ENCODE measurements at regions not wholly inside any gene's neighbourhood (a gene's known extent, or its start where the extent isn't known, plus 50 kb on each side); places are given as distances from the start of the nearest gene placed in this dataset.

DNA sequence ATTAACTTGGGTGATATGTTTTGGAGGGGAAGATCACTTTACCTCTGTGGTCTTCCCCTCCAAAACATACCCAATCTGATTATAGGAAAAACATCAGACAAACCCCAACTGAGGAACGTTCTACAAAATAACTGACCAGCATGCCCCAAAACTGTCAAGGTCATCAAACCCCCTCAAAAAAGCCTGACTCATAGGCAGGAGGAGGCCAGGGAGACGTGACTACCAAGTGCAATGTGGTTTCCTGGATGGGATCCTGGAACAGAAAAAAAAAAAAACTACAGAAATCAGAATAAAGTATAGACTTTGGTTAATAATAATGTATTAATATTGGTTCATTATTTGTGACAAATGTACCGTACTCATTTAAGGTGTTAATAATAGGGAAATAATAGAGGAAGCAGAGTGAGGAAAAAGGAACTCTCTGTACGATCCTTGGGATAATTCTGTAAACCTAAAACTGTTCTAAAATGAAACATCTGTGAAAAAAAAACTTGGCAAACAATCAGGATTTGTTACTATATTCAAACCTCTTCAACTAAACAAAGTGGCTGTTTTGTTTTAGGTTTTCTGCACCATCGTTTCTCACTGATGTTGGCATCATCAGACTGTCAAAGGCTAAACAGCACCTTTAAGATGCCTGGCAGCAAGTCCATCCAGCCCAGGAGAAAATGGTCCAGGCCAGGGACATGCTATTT lies 266.7 kb upstream of the SDK2 start:
- no peak for TF ChIP-seq EZH2phosphoT487 (IDR thresholded peaks at IDR 0.05; ENCODE audit: low read depth)
- TF ChIP-seq, protein P1, sequence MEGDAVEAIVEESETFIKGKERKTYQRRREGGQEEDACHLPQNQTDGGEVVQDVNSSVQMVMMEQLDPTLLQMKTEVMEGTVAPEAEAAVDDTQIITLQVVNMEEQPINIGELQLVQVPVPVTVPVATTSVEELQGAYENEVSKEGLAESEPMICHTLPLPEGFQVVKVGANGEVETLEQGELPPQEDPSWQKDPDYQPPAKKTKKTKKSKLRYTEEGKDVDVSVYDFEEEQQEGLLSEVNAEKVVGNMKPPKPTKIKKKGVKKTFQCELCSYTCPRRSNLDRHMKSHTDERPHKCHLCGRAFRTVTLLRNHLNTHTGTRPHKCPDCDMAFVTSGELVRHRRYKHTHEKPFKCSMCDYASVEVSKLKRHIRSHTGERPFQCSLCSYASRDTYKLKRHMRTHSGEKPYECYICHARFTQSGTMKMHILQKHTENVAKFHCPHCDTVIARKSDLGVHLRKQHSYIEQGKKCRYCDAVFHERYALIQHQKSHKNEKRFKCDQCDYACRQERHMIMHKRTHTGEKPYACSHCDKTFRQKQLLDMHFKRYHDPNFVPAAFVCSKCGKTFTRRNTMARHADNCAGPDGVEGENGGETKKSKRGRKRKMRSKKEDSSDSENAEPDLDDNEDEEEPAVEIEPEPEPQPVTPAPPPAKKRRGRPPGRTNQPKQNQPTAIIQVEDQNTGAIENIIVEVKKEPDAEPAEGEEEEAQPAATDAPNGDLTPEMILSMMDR (IDR thresholded peaks at IDR 0.05; ENCODE audit: low read depth, low read length), result no peak

Data from OCI-LY3 (cell line).